Stimulated activated naive CD8-positive, alpha-beta T cell treated with anti-CD3 and anti-CD28 coated beads, Interleukin-15, amount 100 ng/mL, for 72 hours (primary cell): ENCODE measurements at regions not wholly inside any gene's neighbourhood (a gene's known extent, or its start where the extent isn't known, plus 50 kb on each side); places are given as distances from the start of the nearest gene placed in this dataset.
"Not testable (repeated sequence)": the region's sequence is repeated elsewhere in the genome, so short reads cannot be mapped to it uniquely, and the experiment has no call there.

ENCODE experiments used
- ATAC-seq: fragments of 150-1000 bp; cut with Tn5 transposase; 2 replicates; pipeline ENCODE4 v1.10.0; 2021; ENCODE audit warnings: mild to moderate bottlenecking, moderate library complexity
- DNase-seq, 2 donors: peaks; one replicate each; pipeline ENCODE4 v3.0.0; 2021 to 2022
- H3K27ac Mint-ChIP-seq, 2 donors: one replicate each; pipeline ENCODE4 v1.8.0; 2022; ENCODE audit warnings: mild to moderate bottlenecking in 2 of 2, mixed read lengths in 2 of 2, moderate library complexity in 2 of 2
- H3K27me3 Mint-ChIP-seq: one replicate; pipeline ENCODE4 v1.8.0; 2022; ENCODE audit warnings: mixed read lengths
- H3K4me1 Mint-ChIP-seq: one replicate; pipeline ENCODE4 v1.8.0; 2022; ENCODE audit warnings: mild to moderate bottlenecking, mixed read lengths
- H3K4me3 Mint-ChIP-seq, 2 donors: one replicate each; pipeline ENCODE4 v1.8.0; 2022; ENCODE audit warnings: mild to moderate bottlenecking in 2 of 2, mixed read lengths in 2 of 2, moderate library complexity in 1 of 2
- H3K9me3 Mint-ChIP-seq, 2 donors: one replicate each; pipeline ENCODE4 v1.8.0; 2022; ENCODE audit warnings: mixed read lengths in 2 of 2

DNA sequence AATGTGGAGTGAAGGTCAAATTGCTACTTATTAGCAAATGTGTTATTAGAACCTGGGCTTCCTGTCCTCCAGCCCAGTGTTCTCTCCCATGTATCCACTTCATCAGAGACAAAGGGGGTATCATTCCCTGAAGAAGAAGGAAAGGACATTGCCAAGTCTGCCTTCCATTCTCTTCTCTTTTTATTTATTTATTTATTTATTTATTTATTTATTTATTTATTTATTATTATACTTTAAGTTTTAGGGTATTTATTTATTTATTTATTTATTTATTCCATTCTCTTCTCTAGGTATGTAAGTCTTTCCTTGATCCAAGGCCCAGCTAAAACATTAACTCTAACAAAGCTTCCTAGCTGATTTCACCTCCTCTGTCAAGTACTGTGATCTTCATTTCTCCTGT lies 277.8 kb upstream of the DNAJC19 start:
- Mint-ChIP-seq H3K27ac (no peak overlapping the region), H3K4me3 (no peak overlapping the region), H3K9me3 (no peaks in the 10 kb centered on the region), H3K4me1 (peaks cover 4% of the 10 kb centered on the region), H3K27me3 (no peaks in the 10 kb centered on the region)
- DNase-seq (no peak), ATAC-seq (no peak)

DNA sequence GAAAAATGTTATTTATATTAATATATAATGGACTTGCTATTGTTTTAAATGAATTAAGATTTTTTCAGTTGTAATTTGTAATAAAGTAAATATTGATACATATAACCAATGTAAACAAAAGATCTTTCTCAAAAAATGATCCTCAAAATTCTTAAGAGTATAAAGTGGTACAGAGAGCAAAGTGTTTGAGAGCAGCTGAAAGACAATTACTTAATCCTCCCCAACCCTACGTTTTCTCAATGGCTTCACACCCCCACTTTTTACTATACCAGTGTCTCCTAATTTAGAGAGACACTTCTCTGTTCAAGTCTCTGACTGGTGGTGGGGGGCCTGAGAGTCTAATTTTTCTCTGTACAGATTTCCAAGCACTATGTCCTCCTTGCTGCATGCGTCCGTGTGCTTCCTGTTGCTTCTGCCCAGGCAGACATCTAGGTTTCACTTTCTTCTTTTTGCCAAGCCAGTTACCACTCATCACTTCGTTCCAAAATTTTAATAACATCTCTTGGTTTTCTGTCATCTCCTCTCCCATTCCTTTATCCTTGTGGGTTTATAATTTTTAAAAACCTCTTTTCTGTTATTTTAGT lies 276.3 kb upstream of the DNAJC19 start:
- H3K27me3 Mint-ChIP-seq = no peaks in the 10 kb centered on the region
- no peak for DNase-seq
- H3K4me3 Mint-ChIP-seq = peak overlapping the region; percentile 72 to 74
- ATAC-seq = peak; percentile 48
- peaks cover 0 to 9% of the 10 kb centered on the region in 2 donors for H3K9me3 Mint-ChIP-seq
- H3K27ac Mint-ChIP-seq = peak overlapping the region in 1 of 2 donors; percentile 80
- H3K4me1 Mint-ChIP-seq = peaks cover 4% of the 10 kb centered on the region

DNA sequence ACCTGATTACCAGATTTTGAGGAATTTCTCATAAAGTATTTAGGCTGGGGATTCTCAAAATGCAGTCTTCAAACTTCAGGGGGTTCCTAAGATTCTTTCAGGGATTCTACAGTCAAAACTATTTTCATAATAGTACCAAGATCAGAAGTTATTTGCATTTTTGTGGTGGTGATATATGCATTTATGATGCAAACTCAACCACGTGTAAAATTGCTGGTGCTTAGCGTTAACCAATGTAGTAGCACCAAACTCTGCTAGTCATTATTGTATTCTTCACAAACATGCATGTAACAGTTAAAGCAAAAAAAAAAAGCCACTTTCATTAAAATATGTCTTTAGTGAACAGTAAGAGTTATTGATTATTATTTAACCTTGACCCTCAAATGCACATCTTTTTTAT lies 274.9 kb upstream of the DNAJC19 start:
- Mint-ChIP-seq H3K4me3 (no peak overlapping the region), H3K27ac (no peak overlapping the region), H3K9me3 (peaks cover 0 to 9% of the 10 kb centered on the region in 2 donors), H3K27me3 (no peaks in the 10 kb centered on the region), H3K4me1 (peaks cover 4% of the 10 kb centered on the region)
- ATAC-seq = peak; percentile 91
- peak in 1 of 2 donors; percentile 11 for DNase-seq

DNA sequence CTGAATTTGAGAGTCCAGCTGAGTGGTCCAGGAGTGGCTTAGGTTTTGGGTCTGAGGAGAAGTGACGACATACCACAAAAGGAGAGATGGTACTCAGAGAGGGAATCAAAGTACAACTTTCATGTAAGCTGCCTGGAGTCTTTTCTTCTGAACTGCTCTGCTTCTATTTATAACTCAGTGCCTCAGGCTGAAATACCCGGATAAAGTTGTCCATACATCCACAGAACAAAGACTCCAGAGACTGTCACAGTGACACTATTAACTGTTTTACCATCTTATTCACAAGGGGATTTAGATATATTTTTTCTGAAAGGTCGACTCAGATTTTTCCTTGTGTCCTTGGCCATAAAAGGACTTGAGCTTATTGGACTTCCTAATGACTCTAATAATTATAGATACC lies 264.3 kb upstream of the DNAJC19 start:
- Mint-ChIP-seq H3K4me3 (no peak overlapping the region), H3K9me3 (no peaks in the 10 kb centered on the region), H3K27me3 (peaks cover 8% of the 10 kb centered on the region), H3K27ac (no peak overlapping the region), H3K4me1 (no peaks in the 10 kb centered on the region)
- no peak for DNase-seq
- no peak for ATAC-seq

DNA sequence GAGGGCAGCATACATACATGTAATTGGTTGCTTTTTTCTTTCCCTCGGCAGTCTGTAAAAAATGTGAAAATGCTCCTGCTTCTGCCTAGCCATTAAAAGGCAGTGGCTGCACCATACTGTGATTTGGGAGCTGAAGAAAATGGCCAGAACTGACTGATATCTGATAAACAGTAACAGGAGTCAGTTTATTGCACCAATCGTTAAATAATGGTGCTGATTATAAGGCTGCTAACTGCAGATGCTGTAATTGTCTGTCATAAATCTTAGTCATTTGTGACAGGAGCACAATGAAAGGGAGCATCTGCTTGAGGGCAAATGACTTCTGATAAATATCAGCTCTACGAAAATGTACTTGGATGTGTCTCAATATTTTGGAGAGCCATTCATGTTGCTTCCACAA lies 263.1 kb upstream of the DNAJC19 start:
- Mint-ChIP-seq H3K4me3 (no peak overlapping the region), H3K27ac (no peak overlapping the region), H3K9me3 (no peaks in the 10 kb centered on the region), H3K4me1 (no peaks in the 10 kb centered on the region), H3K27me3 (peaks cover 8% of the 10 kb centered on the region)
- ATAC-seq = no peak
- no peak for DNase-seq

DNA sequence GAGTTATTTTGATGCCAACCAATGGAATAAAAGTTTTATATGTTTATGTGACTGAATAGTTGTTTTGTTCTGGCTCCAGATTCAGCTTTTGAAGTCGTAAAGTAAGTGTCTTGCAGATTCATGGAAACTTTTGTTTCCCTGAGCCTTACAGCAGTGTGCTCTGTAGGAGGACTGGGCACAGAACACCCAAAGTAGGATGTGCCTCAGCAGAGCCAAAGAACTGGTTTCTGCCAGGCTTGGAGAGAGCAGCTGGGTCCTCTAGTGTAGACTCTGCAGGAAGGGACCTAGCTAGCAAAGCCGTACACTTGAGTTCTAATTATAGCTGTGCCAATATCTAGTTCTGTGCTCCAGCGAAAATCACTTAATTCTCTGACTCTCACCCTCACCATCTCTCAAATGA lies 261.2 kb upstream of the DNAJC19 start:
- Mint-ChIP-seq H3K27me3 (peaks cover 8% of the 10 kb centered on the region), H3K4me3 (no peak overlapping the region), H3K4me1 (no peaks in the 10 kb centered on the region), H3K9me3 (no peaks in the 10 kb centered on the region), H3K27ac (no peak overlapping the region)
- ATAC-seq = no peak
- DNase-seq = no peak

DNA sequence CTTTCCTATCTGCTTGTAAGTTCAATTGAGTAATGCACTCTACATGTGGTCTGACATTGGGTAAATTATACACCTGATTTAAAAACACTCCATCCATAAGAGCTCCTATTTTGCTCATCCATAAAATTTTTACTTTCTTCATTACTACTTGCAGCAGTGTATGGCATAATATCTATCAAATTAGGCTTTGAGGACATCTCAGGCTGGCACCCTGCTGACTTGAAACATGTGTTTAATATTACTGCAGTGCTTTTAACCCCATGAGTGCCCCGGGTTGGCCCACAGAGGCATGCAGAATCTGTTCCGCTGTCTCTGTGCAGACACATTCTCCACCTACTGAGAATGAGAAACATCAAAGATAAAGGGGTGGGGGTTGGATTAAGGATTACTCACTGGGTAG lies 249.9 kb upstream of the DNAJC19 start:
- no peak overlapping the region for H3K4me3 Mint-ChIP-seq
- H3K27ac Mint-ChIP-seq = no peak overlapping the region
- no peaks in the 10 kb centered on the region for H3K9me3 Mint-ChIP-seq

DNA sequence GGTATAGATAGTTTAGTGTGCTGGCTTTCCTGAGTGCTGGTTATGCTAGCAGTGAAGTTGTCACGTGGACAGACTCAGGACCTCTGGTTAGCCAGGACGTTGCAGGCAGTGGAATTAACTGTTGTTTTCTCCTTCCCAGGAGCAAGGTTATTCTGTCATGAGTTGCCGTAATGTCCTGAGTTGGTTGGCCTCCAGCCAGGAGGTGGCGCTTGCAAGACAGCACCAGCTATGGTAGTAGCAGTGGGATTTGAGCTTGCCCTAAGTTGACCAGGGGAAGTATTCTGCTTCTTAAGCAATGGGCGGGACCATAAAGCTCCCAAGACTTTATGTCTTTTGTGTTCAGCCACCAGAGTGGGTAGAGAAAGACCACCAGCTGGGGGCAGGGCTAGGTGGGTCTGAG lies 240.7 kb upstream of the DNAJC19 start:
- Mint-ChIP-seq H3K4me1 (no peaks in the 10 kb centered on the region), H3K9me3 (peaks cover 16 to 19% of the 10 kb centered on the region in 2 donors), H3K27me3 (no peaks in the 10 kb centered on the region), H3K4me3 (no peak overlapping the region), H3K27ac (no peak overlapping the region)
- ATAC-seq (no peak), DNase-seq (no peak)

More for the DNA sequence above, 249.9 kb upstream of the DNAJC19 start:
- DNase-seq (no peak), ATAC-seq (no peak)
- H3K27me3 Mint-ChIP-seq = no peaks in the 10 kb centered on the region
- no peaks in the 10 kb centered on the region for H3K4me1 Mint-ChIP-seq

DNA sequence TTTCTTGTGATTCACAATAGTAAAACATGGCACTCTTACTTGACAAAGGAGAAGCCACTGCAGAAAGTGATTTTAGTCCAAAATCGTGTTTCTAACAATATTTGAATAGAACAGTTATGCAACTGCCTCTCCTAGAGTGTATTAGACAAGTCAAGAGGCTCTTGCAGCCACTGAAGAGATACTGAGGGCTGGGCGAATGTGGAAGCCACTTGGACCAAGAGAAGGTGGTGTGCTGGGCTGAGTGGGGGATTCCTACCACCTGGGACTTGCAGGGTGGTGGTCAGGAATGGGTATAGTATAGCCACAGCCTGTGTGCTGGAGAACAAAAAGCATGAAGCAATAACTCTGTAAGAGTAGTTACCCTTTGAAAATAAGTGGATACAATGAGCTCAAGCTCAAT lies 223.8 kb upstream of the DNAJC19 start:
- Mint-ChIP-seq H3K27ac (no peak overlapping the region), H3K4me1 (no peaks in the 10 kb centered on the region), H3K27me3 (peaks cover 20% of the 10 kb centered on the region), H3K9me3 (no peaks in the 10 kb centered on the region), H3K4me3 (no peak overlapping the region)
- no peak for ATAC-seq
- DNase-seq = no peak

DNA sequence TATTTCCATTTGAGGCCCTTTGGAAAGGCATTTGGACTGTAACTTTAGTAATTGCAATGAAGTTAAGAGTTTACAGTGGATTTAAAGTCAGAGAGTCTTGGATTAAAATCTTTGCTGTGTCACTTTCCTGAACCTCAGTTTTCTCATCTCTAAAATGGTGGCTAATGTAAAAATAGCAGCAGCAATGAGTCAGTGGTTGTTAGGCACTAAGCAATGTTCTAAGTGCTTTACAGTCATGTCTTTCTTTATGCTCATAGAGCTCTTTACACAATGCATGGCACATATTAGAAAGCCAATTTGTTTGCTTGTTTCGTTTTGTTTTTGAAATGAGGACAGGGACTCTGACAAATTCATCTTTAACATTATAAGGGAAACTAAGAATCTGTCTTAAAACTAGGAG lies 222.7 kb upstream of the DNAJC19 start:
- Mint-ChIP-seq H3K27me3 (peaks cover 20% of the 10 kb centered on the region), H3K9me3 (no peaks in the 10 kb centered on the region), H3K4me1 (no peaks in the 10 kb centered on the region), H3K27ac (no peak overlapping the region), H3K4me3 (no peak overlapping the region)
- DNase-seq = no peak
- ATAC-seq = no peak

DNA sequence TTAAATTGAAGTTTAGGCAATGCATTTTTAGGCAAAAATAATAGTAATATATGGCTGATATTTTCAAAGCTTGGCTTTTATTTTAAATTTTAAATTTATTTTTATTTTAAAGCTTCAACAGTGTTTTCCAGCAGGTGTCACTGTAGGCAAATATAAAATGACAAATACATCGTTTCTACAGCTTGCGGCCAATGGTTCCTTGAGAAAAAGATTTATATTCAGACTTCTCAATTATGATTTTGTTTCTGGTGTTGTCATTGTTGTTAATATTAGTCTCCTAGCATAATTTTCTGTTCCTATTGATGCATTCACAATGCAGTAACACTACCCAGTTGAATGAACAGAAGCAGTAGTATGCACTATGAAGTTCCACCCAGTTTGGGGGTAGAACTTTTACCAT lies 220.7 kb upstream of the DNAJC19 start:
- peaks cover 20% of the 10 kb centered on the region for H3K27me3 Mint-ChIP-seq
- no peaks in the 10 kb centered on the region for H3K4me1 Mint-ChIP-seq
- DNase-seq (no peak), ATAC-seq (no peak)
- no peak overlapping the region for H3K4me3 Mint-ChIP-seq
- H3K9me3 Mint-ChIP-seq = no peaks in the 10 kb centered on the region
- H3K27ac Mint-ChIP-seq = no peak overlapping the region

DNA sequence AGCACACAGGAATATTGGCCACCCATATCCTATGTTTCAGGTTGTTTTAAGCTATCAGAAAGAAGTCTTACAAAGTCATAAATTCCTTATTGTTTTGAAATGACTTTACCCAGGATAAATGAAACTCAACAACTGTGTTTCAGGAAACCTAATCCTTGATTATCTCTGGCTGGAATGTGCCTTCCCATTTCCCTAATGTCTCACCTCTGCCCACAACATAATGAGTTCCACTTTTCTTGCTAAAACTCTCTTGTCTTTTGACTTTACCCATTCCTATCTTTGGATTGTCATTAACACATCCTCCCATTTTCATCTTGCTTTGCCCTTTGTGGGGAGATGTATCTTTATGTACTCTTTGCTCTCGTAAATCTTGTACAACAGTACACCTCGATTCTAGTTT lies 200.0 kb upstream of the DNAJC19 start:
- peaks cover 7 to 10% of the 10 kb centered on the region in 2 donors for H3K9me3 Mint-ChIP-seq
- DNase-seq = no peak
- no peak overlapping the region for H3K4me3 Mint-ChIP-seq
- no peak for ATAC-seq
- H3K27me3 Mint-ChIP-seq = no peaks in the 10 kb centered on the region
- no peak overlapping the region for H3K27ac Mint-ChIP-seq
- no peaks in the 10 kb centered on the region for H3K4me1 Mint-ChIP-seq

DNA sequence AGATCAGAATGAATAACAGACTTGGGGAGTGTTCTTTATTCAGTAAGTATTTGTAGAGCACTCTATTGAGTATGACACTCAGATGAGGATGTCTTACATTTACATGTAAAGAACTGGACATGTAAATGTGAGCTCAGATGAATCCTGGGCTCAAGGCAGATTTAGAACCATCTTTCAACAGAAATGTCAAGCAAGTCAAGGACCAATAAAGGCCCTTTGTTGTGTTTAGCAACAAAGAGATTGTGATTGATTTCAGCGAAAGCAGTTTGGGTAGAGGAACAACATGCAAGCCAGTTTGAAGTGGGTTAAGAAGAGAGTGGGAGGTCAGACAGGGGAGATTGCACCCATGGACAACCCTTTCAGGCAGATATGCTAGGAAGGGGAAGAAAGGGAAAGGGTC lies 194.2 kb upstream of the DNAJC19 start:
- Mint-ChIP-seq H3K27ac (no peak overlapping the region), H3K27me3 (no peaks in the 10 kb centered on the region), H3K9me3 (no peaks in the 10 kb centered on the region), H3K4me3 (no peak overlapping the region), H3K4me1 (no peaks in the 10 kb centered on the region)
- DNase-seq (no peak), ATAC-seq (no peak)

DNA sequence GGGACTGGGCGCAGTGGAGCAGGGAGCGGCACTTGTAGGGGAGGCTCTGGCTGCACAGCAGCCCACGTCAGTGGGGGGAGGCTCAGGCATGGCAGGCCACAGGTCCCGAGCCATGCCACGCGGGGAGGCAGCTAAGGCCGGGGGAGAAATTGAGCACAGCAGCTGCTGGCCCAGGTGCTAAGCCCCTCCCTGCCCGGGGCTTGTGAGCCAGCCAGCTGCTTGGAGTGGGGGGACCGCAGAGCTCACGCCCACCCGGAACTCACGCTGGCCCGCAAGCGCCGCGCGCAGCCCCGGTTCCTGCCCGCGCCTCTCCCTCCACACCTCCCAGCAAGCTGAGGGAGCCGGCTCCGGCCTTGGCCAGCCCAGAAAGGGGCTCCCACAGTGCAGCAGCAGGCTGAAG lies 193.5 kb upstream of the DNAJC19 start:
- DNase-seq, H3K27ac Mint-ChIP-seq, H3K9me3 Mint-ChIP-seq, H3K27me3 Mint-ChIP-seq, ATAC-seq, H3K4me3 Mint-ChIP-seq, H3K4me1 Mint-ChIP-seq: not testable (repeated sequence)

DNA sequence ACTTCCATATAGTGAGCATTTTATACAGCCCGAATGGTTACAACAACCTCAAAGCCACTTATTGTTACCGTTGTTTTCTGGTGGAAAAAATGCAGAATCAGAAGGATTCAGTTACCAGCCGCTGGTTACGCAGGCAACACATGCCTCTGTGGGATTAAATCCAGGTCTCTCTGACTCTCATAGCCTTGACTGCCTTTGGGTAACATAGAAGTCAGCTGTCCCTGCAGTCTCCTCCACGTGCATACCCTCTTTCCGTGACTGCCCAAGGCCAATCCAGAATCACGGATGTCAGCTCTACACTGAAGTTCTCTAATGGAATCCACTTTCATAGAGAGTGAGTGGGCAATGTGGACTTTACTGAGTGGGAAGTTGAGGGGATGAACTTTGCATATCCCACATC lies 189.5 kb upstream of the DNAJC19 start:
- H3K27ac Mint-ChIP-seq = no peak overlapping the region
- H3K4me3 Mint-ChIP-seq = no peak overlapping the region
- H3K27me3 Mint-ChIP-seq = no peaks in the 10 kb centered on the region
- ATAC-seq (no peak), DNase-seq (no peak)
- H3K4me1 Mint-ChIP-seq = no peaks in the 10 kb centered on the region
- no peaks in the 10 kb centered on the region for H3K9me3 Mint-ChIP-seq

DNA sequence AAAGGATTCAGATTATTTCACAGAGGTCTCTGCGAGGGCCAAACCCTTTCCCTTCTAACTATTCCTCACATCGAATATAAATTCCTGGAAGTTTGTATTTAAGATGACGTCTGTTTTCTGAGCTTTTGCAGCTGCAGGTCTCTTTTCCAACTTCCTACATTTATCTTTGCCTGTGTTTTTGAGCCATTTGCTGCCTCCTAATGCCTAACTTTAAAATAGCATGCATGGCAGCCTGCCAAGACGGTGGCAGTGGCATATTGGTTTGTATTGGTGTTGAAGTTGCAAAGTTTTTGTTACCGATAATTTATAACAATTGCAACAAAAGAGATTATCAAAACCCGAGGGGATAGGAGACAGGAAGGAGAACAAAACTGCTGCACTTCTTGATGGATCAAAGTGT lies 187.1 kb upstream of the DNAJC19 start:
- DNase-seq (peak; percentile 28 to 29), ATAC-seq (no peak)
- H3K27ac Mint-ChIP-seq = no peak overlapping the region
- no peaks in the 10 kb centered on the region for H3K9me3 Mint-ChIP-seq
- no peak overlapping the region for H3K4me3 Mint-ChIP-seq
- H3K4me1 Mint-ChIP-seq = no peaks in the 10 kb centered on the region
- no peaks in the 10 kb centered on the region for H3K27me3 Mint-ChIP-seq

DNA sequence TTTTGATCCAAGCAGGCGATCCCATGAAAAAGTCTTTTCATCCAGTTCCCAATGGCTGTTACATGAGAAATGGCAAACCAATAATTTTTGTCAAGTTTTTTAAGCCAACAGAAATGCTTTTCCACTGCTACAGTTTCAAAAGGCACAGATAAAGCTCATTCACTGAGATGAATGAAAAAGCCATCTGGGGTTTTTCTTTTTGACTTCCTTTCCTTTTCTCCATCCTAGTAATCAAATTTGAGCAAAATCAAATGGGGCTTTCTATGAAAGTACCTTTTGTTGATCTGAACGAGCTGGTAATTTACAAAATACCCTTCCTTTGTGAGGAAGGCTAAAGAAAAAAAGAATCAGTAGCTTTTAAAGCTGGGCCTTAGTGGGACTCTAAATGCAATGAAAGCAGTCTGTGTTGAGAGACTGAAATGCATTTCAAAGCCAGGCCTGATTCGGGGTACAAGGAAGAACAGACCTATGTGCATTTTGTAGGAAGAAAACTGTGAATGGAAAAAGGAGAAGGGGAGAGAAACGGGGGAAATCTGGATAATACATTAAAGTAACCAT lies 185.2 kb upstream of the DNAJC19 start:
- no peak for DNase-seq

More for the DNA sequence above, 185.2 kb upstream of the DNAJC19 start:
- Mint-ChIP-seq H3K4me1 (no peaks in the 10 kb centered on the region), H3K9me3 (no peaks in the 10 kb centered on the region), H3K27me3 (no peaks in the 10 kb centered on the region), H3K27ac (no peak overlapping the region), H3K4me3 (no peak overlapping the region)
- no peak for ATAC-seq
